H9 (cell line): ENCODE measurements at regions not wholly inside any gene's neighbourhood (a gene's known extent, or its start where the extent isn't known, plus 50 kb on each side); places are given as distances from the start of the nearest gene placed in this dataset.
A peak's percentile ranks its signal among the peaks of the same experiment; 100 is the strongest.

Experiments used
- DNase-seq: peaks from one replicate; pipeline ENCODE4 v3.0.0-alpha.2; 2017
- H2AFZ ChIP-seq: one replicate; pipeline ENCODE4 v1.6.1; 2013; ENCODE audit warnings: mild to moderate bottlenecking, low read length, control low read depth, moderate library complexity
- H2AK5ac ChIP-seq: 2 replicates; pipeline ENCODE4 v1.6.1; 2013; ENCODE audit warnings: low read length, control low read depth, mixed read lengths; ENCODE audit not compliant: insufficient read length
- H2BK120ac ChIP-seq: one replicate; pipeline ENCODE4 v1.6.1; 2013; ENCODE audit warnings: low read depth, mild to moderate bottlenecking, low read length, control low read depth, inconsistent platforms; ENCODE audit not compliant: poor library complexity, severe bottlenecking
- H2BK12ac ChIP-seq: 2 replicates; pipeline ENCODE4 v1.6.1; 2013; ENCODE audit warnings: low read length, control low read depth, mixed read lengths, low read depth; ENCODE audit not compliant: insufficient read length
- H2BK15ac ChIP-seq: 2 replicates; pipeline ENCODE4 v1.6.1; 2013; ENCODE audit warnings: low read depth, low read length, control low read depth
- H2BK20ac ChIP-seq: one replicate; pipeline ENCODE4 v1.6.1; 2013; ENCODE audit warnings: low read depth, mild to moderate bottlenecking, low read length, control low read depth, inconsistent platforms; ENCODE audit not compliant: poor library complexity, severe bottlenecking
- H2BK5ac ChIP-seq: 2 replicates; pipeline ENCODE4 v1.6.1; 2013; ENCODE audit warnings: low read length, control low read depth, mixed read lengths; ENCODE audit not compliant: insufficient read length
- H3K14ac ChIP-seq: 2 replicates; pipeline ENCODE4 v1.6.1; 2013; ENCODE audit warnings: low read length, control low read depth; ENCODE audit not compliant: insufficient read depth
- H3K18ac ChIP-seq: 2 replicates; pipeline ENCODE4 v1.6.1; 2013; ENCODE audit warnings: low read depth, mild to moderate bottlenecking, mixed read lengths, low read length, control low read depth; ENCODE audit not compliant: insufficient read length
- H3K23ac ChIP-seq: 2 replicates; pipeline ENCODE4 v1.6.1; 2013; ENCODE audit warnings: low read length, control low read depth, mixed read lengths, low read depth; ENCODE audit not compliant: insufficient read length
- H3K23me2 ChIP-seq: 2 replicates; pipeline ENCODE4 v1.6.1; 2013; ENCODE audit warnings: low read depth, mild to moderate bottlenecking, mixed read lengths, low read length, control low read depth; ENCODE audit not compliant: insufficient read length, poor library complexity, severe bottlenecking
- H3K27ac ChIP-seq: 2 replicates; pipeline ENCODE4 v1.5.1; 2013; ENCODE audit warnings: low read length, control low read depth, mixed read lengths, low read depth; ENCODE audit not compliant: insufficient read length
- H3K27me3 ChIP-seq: 2 replicates; pipeline ENCODE4 v1.6.1; 2013; ENCODE audit warnings: low read length, control low read depth, inconsistent platforms; ENCODE audit not compliant: insufficient read depth
- H3K4ac ChIP-seq: 2 replicates; pipeline ENCODE4 v1.6.1; 2013; ENCODE audit warnings: low read depth, mild to moderate bottlenecking, control low read depth, inconsistent platforms, low read length, moderate library complexity
- H3K4me1 ChIP-seq: 2 replicates; pipeline ENCODE4 v1.6.1; 2013; ENCODE audit warnings: low read length, control low read depth, inconsistent platforms; ENCODE audit not compliant: insufficient read depth
- H3K4me2 ChIP-seq: 2 replicates; pipeline ENCODE4 v1.6.1; 2013; ENCODE audit warnings: low read length, control low read depth, mixed read lengths; ENCODE audit not compliant: insufficient read length, insufficient read depth
- H3K56ac ChIP-seq: 2 replicates; pipeline ENCODE4 v1.6.1; 2013; ENCODE audit warnings: low read depth, mild to moderate bottlenecking, mixed read lengths, low read length, control low read depth; ENCODE audit not compliant: insufficient read length
- H3K79me1 ChIP-seq: 2 replicates; pipeline ENCODE4 v1.6.1; 2013; ENCODE audit warnings: low read depth, mild to moderate bottlenecking, moderate library complexity, low read length, control low read depth, inconsistent platforms; ENCODE audit not compliant: insufficient read depth, poor library complexity, severe bottlenecking
- H3K79me2 ChIP-seq: 2 replicates; pipeline ENCODE4 v1.6.1; 2013; ENCODE audit warnings: low read length, control low read depth, inconsistent platforms; ENCODE audit not compliant: insufficient read depth
- H3K9ac ChIP-seq: 2 replicates; pipeline ENCODE4 v1.6.1; 2013; ENCODE audit warnings: low read length, control low read depth, mixed read lengths; ENCODE audit not compliant: insufficient read length; ENCODE audit errors: extremely low read depth
- H3K9me3 ChIP-seq: one replicate; pipeline ENCODE4 v1.6.1; 2013; ENCODE audit warnings: low read depth, low read length, inconsistent platforms; ENCODE audit not compliant: control insufficient read depth
- H3T11ph ChIP-seq: one replicate; pipeline ENCODE4 v1.6.1; 2013; ENCODE audit warnings: mild to moderate bottlenecking, low read length, control low read depth, inconsistent platforms
- H4K20me1 ChIP-seq: one replicate; pipeline ENCODE4 v1.6.1; 2013; ENCODE audit not compliant: control insufficient read depth, insufficient read length, insufficient read depth
- H4K5ac ChIP-seq: 2 replicates; pipeline ENCODE4 v1.6.1; 2013; ENCODE audit warnings: low read depth, mild to moderate bottlenecking, mixed read lengths, low read length, control low read depth; ENCODE audit not compliant: insufficient read length
- H4K8ac ChIP-seq: replicated peaks from 2 replicates; pipeline ENCODE4 v1.6.1; 2013; ENCODE audit warnings: low read length, control low read depth, mixed read lengths, low read depth; ENCODE audit not compliant: insufficient read length
- H4K91ac ChIP-seq: 2 replicates; pipeline ENCODE4 v1.6.1; 2013; ENCODE audit warnings: low read depth, mild to moderate bottlenecking, moderate library complexity, mixed read lengths, low read length, control low read depth; ENCODE audit not compliant: insufficient read length
- H3K27ac Mint-ChIP-seq, 3 experiments: 2 replicates in 2 of 3; 3 replicates in 1 of 3; pipeline ENCODE4 v1.8.0; 2020 to 2021; ENCODE audit warnings: mixed read lengths in 3 of 3, mild to moderate bottlenecking in 1 of 3, moderate library complexity in 1 of 3
- H3K27me3 Mint-ChIP-seq: 2 replicates; pipeline ENCODE4 v1.8.0; 2021; ENCODE audit warnings: low read depth, mild to moderate bottlenecking, moderate library complexity, mixed read lengths
- H3K36me3 Mint-ChIP-seq, 3 experiments: 2 replicates in 2 of 3; 3 replicates in 1 of 3; pipeline ENCODE4 v1.8.0; 2020 to 2021; ENCODE audit warnings: low read depth in 3 of 3, mixed read lengths in 3 of 3; ENCODE audit not compliant: insufficient read depth in 1 of 3
- H3K4me1 Mint-ChIP-seq, 2 experiments: 2 replicates each; pipeline ENCODE4 v1.8.0; 2020; ENCODE audit warnings: mixed read lengths in 2 of 2
- H3K4me3 Mint-ChIP-seq, 2 experiments: 2 replicates in 1 of 2; 3 replicates in 1 of 2; pipeline ENCODE4 v1.8.0; 2020 to 2021; ENCODE audit warnings: mild to moderate bottlenecking in 2 of 2, mixed read lengths in 2 of 2, moderate library complexity in 1 of 2
- H3K9me3 Mint-ChIP-seq, 2 experiments: 2 replicates in 1 of 2; 3 replicates in 1 of 2; pipeline ENCODE4 v1.8.0; 2020; ENCODE audit warnings: mild to moderate bottlenecking in 2 of 2, mixed read lengths in 2 of 2, moderate library complexity in 1 of 2
- CTCF ChIP-seq: fragments of 200-600 bp; sonication (generic); conservative IDR thresholded peaks from 3 replicates; pipeline ENCODE4 v1.8.0; 2021; ENCODE audit warnings: antibody characterized with exemption, mild to moderate bottlenecking
- WGBS: extraction: QIAGEN DNeasy Blood & Tissue Kit; methylation state at CpG from one replicate; pipeline ENCODE4 v1.1.7; 2013; ENCODE audit warnings: missing lambda C conversion rate, low lambda C conversion rate, mixed read lengths; ENCODE audit not compliant: insufficient read length; ENCODE audit errors: extremely low coverage; 5-methylcytosine and 5-hydroxymethylcytosine counted together

DNA sequence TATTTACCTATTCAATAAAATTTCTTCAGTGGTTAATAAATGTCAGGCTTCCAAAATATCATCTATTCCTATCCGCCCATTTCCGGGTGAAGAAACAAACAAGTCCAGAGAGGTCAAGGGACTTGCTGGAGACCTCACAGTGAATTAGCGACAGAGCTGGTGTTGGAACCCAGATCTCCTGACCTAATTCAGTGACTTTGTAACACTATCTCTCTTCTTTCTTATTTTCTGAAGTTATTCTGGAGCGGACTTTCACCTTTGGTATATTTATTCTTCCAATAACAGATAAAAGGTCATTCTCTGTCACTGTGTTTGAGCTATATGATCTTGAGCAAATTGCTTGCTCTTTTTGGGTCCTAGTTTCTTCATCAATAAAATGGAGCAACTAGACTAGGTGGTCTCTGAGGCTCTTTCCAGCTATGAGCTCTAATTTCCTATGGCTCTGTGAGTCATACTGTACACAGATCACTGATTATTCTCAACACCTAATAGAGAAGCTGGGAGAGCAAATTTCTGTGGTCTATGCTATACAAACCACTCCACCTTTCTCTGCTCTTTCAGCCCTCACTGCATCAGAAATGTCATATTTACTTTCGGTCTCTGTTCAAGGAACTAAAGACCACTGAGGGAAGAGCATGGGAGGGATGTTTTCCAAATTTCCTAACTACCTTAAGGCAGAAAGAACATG is 113.2 kb upstream of the IGSF1 start:
- Mint-ChIP-seq H3K36me3 (peaks cover 0 to 6% (median 4%) of the 10 kb centered on the region in 3 experiments; a peak in 3 of 7 replicates), H3K27ac (0 out of 7 replicates have a peak overlapping the region, but pooled peaks of 1 of the 3 experiments have one; percentile 8), H3K4me1 (peaks cover 38 to 52% of the 10 kb centered on the region in 2 experiments), H3K9me3 (no peaks in the 10 kb centered on the region; a peak in 1 of 5 replicates), H3K27me3 (no peaks in the 10 kb centered on the region), H3K4me3 (no peak overlapping the region)
- no peaks in the 10 kb centered on the region for H3K23me2 ChIP-seq
- TF ChIP-seq CTCF: no peak
- no peak overlapping the region for H3K27ac ChIP-seq
- H3K27me3 ChIP-seq: no peaks in the 10 kb centered on the region
- H2AK5ac ChIP-seq: no peak overlapping the region
- no peak overlapping the region for H3K9ac ChIP-seq
- no CpG with 5 or more reads among the region's 5 CpGs for WGBS
- H3K4ac ChIP-seq: no peak overlapping the region
- H3K79me2 ChIP-seq: no peaks in the 10 kb centered on the region
- no peak overlapping the region for H2BK15ac ChIP-seq
- no peak overlapping the region for H4K8ac ChIP-seq
- H2BK12ac ChIP-seq: no peak overlapping the region
- H2AFZ ChIP-seq: no peak overlapping the region
- H3K18ac ChIP-seq: no peak overlapping the region
- H2BK120ac ChIP-seq: no peak overlapping the region
- H4K5ac ChIP-seq: no peak overlapping the region
- no peak overlapping the region for H4K91ac ChIP-seq
- no peak overlapping the region for H3K14ac ChIP-seq
- H3K79me1 ChIP-seq: no peaks in the 10 kb centered on the region
- no peak overlapping the region for H2BK20ac ChIP-seq
- no peaks in the 10 kb centered on the region for H4K20me1 ChIP-seq
- H3K9me3 ChIP-seq: no peaks in the 10 kb centered on the region
- H3K4me2 ChIP-seq: no peak overlapping the region
- no peak overlapping the region for H3K23ac ChIP-seq
- H3K56ac ChIP-seq: no peak overlapping the region
- no peak overlapping the region for H2BK5ac ChIP-seq
- no peak overlapping the region for H3T11ph ChIP-seq
- H3K4me1 ChIP-seq: peaks cover 14% of the 10 kb centered on the region; the same call in 1 of the 2 replicates
- DNase-seq: no peak
